CD8-positive, alpha-beta memory T cell (primary cell): ENCODE measurements at regions not wholly inside any gene's neighbourhood (a gene's known extent, or its start where the extent isn't known, plus 50 kb on each side); places are given as distances from the start of the nearest gene placed in this dataset.

ENCODE experiments used
- CTCF ChIA-PET: fragments of 350-600 bp; sonication (Branson Sonifier 250); formaldehyde crosslinking; loops from one replicate; lab custom pipeline; 2021; ENCODE audit warnings: antibody characterized with exemption; lab: Charles Lee
- POLR2A ChIA-PET: fragments of 350-600 bp; sonication (Branson Sonifier 250); formaldehyde crosslinking; loops from one replicate; lab custom pipeline; 2021; ENCODE audit warnings: antibody characterized with exemption; lab: Charles Lee
- DNase-seq, 5 donors: peaks; one replicate each; pipeline versions ENCODE4 v3.0.0 to v3.0.0-alpha.2; 2020 to 2022; ENCODE audit warnings: mixed read lengths in 1 of 5
- H3K27ac ChIP-seq: one replicate; pipeline ENCODE4 v1.7.0; 2013; ENCODE audit warnings: low read depth, mild to moderate bottlenecking, low read length, moderate library complexity
- H3K27me3 ChIP-seq: 2 replicates; pipeline ENCODE4 v1.7.0; 2013; ENCODE audit warnings: low read length, mild to moderate bottlenecking; ENCODE audit not compliant: insufficient read depth, poor library complexity, severe bottlenecking
- H3K36me3 ChIP-seq: 2 replicates; pipeline ENCODE4 v1.7.0; 2013; ENCODE audit warnings: mild to moderate bottlenecking, low read length, moderate library complexity; ENCODE audit not compliant: insufficient read depth
- H3K4me1 ChIP-seq: 2 replicates; pipeline ENCODE4 v1.7.0; 2013; ENCODE audit warnings: mild to moderate bottlenecking, low read length, moderate library complexity; ENCODE audit not compliant: insufficient read depth
- H3K4me3 ChIP-seq: 2 replicates; pipeline ENCODE4 v1.7.0; 2013; ENCODE audit warnings: mild to moderate bottlenecking, low read length
- H3K9me3 ChIP-seq: 2 replicates; pipeline ENCODE4 v1.7.0; 2013; ENCODE audit warnings: mild to moderate bottlenecking, low read length
- H3K27ac Mint-ChIP-seq, 8 donors: one replicate each; pipeline ENCODE4 v1.8.0; 2020 to 2021; ENCODE audit warnings: mixed read lengths in 8 of 8, mild to moderate bottlenecking in 6 of 8, inconsistent platforms in 3 of 8, moderate library complexity in 3 of 8
- H3K27me3 Mint-ChIP-seq, 2 donors: one replicate each; pipeline ENCODE4 v1.8.0; 2020 to 2021; ENCODE audit warnings: mixed read lengths in 2 of 2, mild to moderate bottlenecking in 1 of 2, moderate library complexity in 1 of 2
- H3K36me3 Mint-ChIP-seq, 3 donors: one replicate each; pipeline ENCODE4 v1.8.0; 2020 to 2021; ENCODE audit warnings: mixed read lengths in 3 of 3, inconsistent platforms in 1 of 3, mild to moderate bottlenecking in 1 of 3
- H3K4me1 Mint-ChIP-seq, 3 donors: one replicate each; pipeline ENCODE4 v1.8.0; 2020 to 2021; ENCODE audit warnings: mixed read lengths in 3 of 3, inconsistent platforms in 1 of 3, mild to moderate bottlenecking in 1 of 3
- H3K4me3 Mint-ChIP-seq, 7 donors: one replicate each; pipeline ENCODE4 v1.8.0; 2020 to 2021; ENCODE audit warnings: mixed read lengths in 7 of 7, mild to moderate bottlenecking in 6 of 7, moderate library complexity in 4 of 7, inconsistent platforms in 2 of 7
- H3K9me3 Mint-ChIP-seq, 5 donors: one replicate each; pipeline ENCODE4 v1.8.0; 2020 to 2022; ENCODE audit warnings: mixed read lengths in 5 of 5, mild to moderate bottlenecking in 3 of 5, moderate library complexity in 2 of 5, inconsistent platforms in 1 of 5

DNA sequence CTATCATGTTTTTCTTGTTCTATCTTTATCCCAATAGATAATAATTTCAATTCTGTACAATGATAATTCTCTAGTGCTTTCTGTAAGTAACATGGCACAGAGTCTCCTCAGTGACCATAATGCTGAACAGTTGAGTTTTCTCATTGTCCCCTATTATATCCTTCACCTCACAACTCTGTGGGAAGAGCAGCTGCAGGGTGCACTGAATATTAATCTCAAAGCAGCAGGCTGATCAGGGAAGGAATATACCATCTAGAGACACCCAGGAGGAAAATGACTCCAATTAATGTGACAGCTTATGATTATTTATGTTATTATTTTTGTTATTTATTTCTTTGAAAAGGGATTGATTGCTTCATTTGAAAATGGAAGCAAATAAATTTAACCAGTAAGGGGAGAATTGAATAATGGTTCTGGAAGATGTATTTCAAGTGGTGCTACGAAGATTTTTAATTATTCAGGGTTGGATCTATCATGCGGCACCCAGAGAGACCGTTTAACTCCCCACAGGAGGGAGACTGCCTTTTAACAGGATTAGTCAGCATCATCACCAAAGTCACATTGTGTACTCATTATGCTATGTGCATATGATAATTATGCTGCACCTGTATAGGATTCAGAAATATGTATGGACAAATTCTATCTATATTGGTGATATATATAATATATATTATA is 1015.7 kb upstream of the GOT2 start:
- H3K4me1 Mint-ChIP-seq = no peaks in the 10 kb centered on the region
- POLR2A ChIA-PET = no interaction called here
- H3K4me3 Mint-ChIP-seq = no peak overlapping the region
- Histone ChIP-seq H3K36me3 (no peaks in the 10 kb centered on the region), H3K27ac (no peak overlapping the region), H3K4me1 (no peaks in the 10 kb centered on the region), H3K9me3 (no peaks in the 10 kb centered on the region), H3K4me3 (no peak overlapping the region), H3K27me3 (no peaks in the 10 kb centered on the region)
- peaks cover 0 to 2% (median 0%) of the 10 kb centered on the region in 3 donors for H3K36me3 Mint-ChIP-seq
- no peaks in the 10 kb centered on the region for H3K27me3 Mint-ChIP-seq
- no peak overlapping the region for H3K27ac Mint-ChIP-seq
- DNase-seq = no peak
- CTCF ChIA-PET = no interaction called here
- peaks cover 11 to 31% (median 15%) of the 10 kb centered on the region in 5 donors for H3K9me3 Mint-ChIP-seq

DNA sequence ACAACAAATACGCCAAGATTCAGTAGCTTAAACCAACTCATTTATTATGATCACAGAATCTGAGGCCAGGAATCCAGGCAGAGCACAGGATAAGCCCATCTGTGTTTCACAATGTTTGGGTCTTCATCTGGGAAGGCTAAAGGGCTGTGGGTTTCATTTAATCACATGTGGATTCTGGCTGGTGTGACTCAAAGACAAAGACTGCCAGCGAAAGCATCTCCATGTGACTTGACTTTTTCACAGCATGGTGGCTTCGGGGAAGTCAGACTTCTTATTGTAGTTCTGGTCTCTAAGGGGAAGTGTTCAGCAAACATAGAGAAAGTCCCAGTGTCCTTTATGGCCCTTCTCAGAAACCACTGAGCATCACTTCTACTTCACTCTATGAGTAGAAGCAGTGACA is 1014.4 kb upstream of the GOT2 start:
- Mint-ChIP-seq H3K4me1 (no peaks in the 10 kb centered on the region), H3K27me3 (no peaks in the 10 kb centered on the region), H3K4me3 (no peak overlapping the region), H3K9me3 (peaks cover 10 to 28% (median 13%) of the 10 kb centered on the region in 5 donors), H3K27ac (no peak overlapping the region), H3K36me3 (peaks cover 0 to 2% (median 0%) of the 10 kb centered on the region in 3 donors)
- no peaks in the 10 kb centered on the region for H3K9me3 ChIP-seq
- no peaks in the 10 kb centered on the region for H3K36me3 ChIP-seq
- no peak for DNase-seq
- no peaks in the 10 kb centered on the region for H3K4me1 ChIP-seq
- CTCF ChIA-PET = no interaction called here
- H3K27me3 ChIP-seq = no peaks in the 10 kb centered on the region
- POLR2A ChIA-PET = no interaction called here
- no peak overlapping the region for H3K27ac ChIP-seq
- no peak overlapping the region for H3K4me3 ChIP-seq

DNA sequence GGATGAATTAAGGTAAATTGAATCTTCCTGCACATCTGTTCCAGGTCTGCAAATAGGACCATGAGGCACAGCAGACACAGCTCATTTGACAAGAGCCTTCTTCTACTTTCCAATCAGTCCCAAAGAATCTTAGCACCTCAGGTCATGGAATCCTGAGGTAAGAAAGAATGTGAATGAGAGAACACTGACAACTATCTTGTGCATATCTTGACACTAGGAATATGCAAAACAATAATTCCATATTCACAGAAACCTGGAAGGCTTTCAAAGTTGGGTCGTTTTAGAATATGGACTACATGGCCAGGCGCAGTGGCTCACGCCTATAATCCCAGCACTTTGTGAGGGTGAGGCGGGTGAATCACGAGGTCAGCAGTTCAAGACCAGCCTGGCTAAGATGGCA is 1009.4 kb upstream of the GOT2 start:
- Mint-ChIP-seq H3K9me3 (peaks cover 11 to 27% (median 13%) of the 10 kb centered on the region in 5 donors), H3K4me1 (no peaks in the 10 kb centered on the region), H3K27me3 (no peaks in the 10 kb centered on the region), H3K36me3 (peaks cover 0 to 2% (median 0%) of the 10 kb centered on the region in 3 donors), H3K27ac (no peak overlapping the region), H3K4me3 (no peak overlapping the region)
- POLR2A ChIA-PET = no interaction called here
- CTCF ChIA-PET = no interaction called here
- no peaks in the 10 kb centered on the region for H3K36me3 ChIP-seq
- no peak overlapping the region for H3K27ac ChIP-seq
- H3K4me3 ChIP-seq = no peak overlapping the region
- DNase-seq = no peak
- H3K4me1 ChIP-seq = no peaks in the 10 kb centered on the region
- no peaks in the 10 kb centered on the region for H3K27me3 ChIP-seq
- no peaks in the 10 kb centered on the region for H3K9me3 ChIP-seq

DNA sequence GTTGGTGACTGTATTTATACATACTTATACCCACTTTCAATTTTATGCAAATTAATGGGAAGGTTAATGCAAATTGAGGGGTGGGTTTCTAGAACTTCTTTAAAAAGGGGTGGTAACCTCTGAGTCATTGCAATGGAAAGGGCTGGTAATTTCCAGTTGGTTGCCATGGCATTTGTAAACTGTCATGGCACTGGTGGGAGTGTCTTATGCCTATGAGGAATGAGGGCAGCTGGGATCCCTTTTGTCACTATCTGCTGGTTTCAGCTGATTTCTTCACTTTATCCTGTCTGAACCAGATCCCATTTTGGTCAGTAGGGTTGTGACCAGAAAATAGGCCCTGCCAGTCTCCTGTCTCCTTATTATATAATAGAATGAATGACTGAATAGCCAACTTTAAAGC is 1006.7 kb upstream of the GOT2 start:
- Mint-ChIP-seq H3K27ac (no peak overlapping the region), H3K4me3 (no peak overlapping the region), H3K9me3 (peaks cover 9 to 37% (median 17%) of the 10 kb centered on the region in 5 donors), H3K4me1 (no peaks in the 10 kb centered on the region), H3K36me3 (no peaks in the 10 kb centered on the region), H3K27me3 (no peaks in the 10 kb centered on the region)
- Histone ChIP-seq H3K4me1 (no peaks in the 10 kb centered on the region), H3K27me3 (no peaks in the 10 kb centered on the region), H3K36me3 (no peaks in the 10 kb centered on the region), H3K4me3 (no peak overlapping the region), H3K9me3 (no peaks in the 10 kb centered on the region), H3K27ac (no peak overlapping the region)
- ChIA-PET CTCF (no interaction called here), POLR2A (no interaction called here)
- DNase-seq = no peak

DNA sequence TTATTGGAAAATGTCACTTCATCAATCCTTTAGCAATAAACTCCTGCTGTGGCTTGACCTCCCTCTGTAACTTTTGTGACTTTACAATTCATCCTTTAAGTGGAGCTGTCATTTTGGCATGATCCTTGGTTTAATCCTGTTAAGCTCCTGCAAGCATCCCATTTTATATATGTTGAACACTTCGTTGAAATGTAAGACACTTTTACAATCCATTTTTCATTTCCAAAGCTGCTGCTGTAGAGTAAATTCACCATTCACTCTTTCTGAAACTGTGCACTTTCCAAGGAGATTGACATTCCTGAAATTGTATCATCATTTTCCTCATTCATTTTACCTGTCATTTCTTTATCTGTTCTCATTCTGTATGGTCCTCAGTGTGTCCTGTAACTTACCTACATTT is 1003.2 kb upstream of the GOT2 start:
- Mint-ChIP-seq H3K27ac (no peak overlapping the region), H3K9me3 (peaks cover 6 to 26% (median 22%) of the 10 kb centered on the region in 5 donors), H3K27me3 (no peaks in the 10 kb centered on the region), H3K4me3 (no peak overlapping the region), H3K36me3 (no peaks in the 10 kb centered on the region), H3K4me1 (no peaks in the 10 kb centered on the region)
- H3K36me3 ChIP-seq = no peaks in the 10 kb centered on the region
- no peak overlapping the region for H3K27ac ChIP-seq
- H3K9me3 ChIP-seq = no peaks in the 10 kb centered on the region
- no peak overlapping the region for H3K4me3 ChIP-seq
- H3K4me1 ChIP-seq = no peaks in the 10 kb centered on the region
- ChIA-PET CTCF (no interaction called here), POLR2A (no interaction called here)
- no peaks in the 10 kb centered on the region for H3K27me3 ChIP-seq
- DNase-seq = no peak

DNA sequence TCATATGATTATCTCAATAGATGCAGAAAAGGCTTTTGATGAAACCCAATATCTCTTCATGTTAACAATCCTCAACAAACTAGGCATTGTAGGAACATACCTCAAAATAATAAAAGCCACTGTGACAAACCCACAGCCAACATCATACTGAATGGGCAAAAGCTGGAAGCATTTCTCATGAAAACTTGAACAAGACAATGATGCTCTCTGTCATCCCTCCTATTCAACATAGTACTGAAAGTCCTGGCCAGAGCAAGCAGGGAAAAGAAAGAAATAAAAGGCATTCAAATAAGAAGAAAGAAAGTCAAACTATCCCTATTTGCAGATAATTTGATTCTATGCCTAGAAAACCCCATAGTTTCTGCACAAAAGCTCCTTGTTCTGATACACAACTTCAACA is 999.2 kb upstream of the GOT2 start:
- Histone ChIP-seq H3K4me3 (no peak overlapping the region), H3K4me1 (no peaks in the 10 kb centered on the region), H3K9me3 (no peaks in the 10 kb centered on the region), H3K27me3 (no peaks in the 10 kb centered on the region), H3K36me3 (no peaks in the 10 kb centered on the region), H3K27ac (no peak overlapping the region)
- CTCF ChIA-PET = no interaction called here
- Mint-ChIP-seq H3K9me3 (peaks cover 10 to 38% (median 27%) of the 10 kb centered on the region in 5 donors), H3K27me3 (no peaks in the 10 kb centered on the region), H3K4me1 (no peaks in the 10 kb centered on the region), H3K4me3 (no peak overlapping the region), H3K27ac (no peak overlapping the region), H3K36me3 (no peaks in the 10 kb centered on the region)
- no peak for DNase-seq
- POLR2A ChIA-PET = no interaction called here

DNA sequence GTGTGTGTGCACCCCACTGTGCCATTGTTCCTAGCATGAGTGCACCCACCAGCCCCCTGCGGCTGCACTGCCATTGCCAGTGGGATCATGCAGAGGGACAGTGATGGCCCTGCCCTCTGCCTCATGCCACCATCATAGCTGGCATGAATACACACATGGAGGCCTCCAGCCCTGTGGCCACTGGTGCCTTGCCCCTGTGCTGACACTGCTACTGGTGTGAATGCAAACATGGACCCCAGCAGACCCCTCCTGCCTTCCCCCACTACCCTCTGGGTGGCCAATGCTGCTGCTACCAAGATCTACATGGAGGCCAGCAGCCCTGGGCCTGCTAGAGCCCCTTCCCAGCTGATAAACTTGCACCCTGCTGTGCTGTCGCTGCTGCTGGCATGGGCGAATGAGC is 995.5 kb upstream of the GOT2 start:
- no peaks in the 10 kb centered on the region for H3K27me3 Mint-ChIP-seq
- H3K4me3 Mint-ChIP-seq = no peak overlapping the region
- no peaks in the 10 kb centered on the region for H3K4me1 Mint-ChIP-seq
- Histone ChIP-seq H3K27ac (no peak overlapping the region), H3K36me3 (no peaks in the 10 kb centered on the region), H3K4me1 (no peaks in the 10 kb centered on the region), H3K9me3 (no peaks in the 10 kb centered on the region), H3K4me3 (no peak overlapping the region), H3K27me3 (no peaks in the 10 kb centered on the region)
- H3K9me3 Mint-ChIP-seq = peaks cover 16 to 34% (median 26%) of the 10 kb centered on the region in 5 donors
- ChIA-PET POLR2A (no interaction called here), CTCF (no interaction called here)
- no peak for DNase-seq
- H3K27ac Mint-ChIP-seq = no peak overlapping the region
- peaks cover 0 to 1% (median 0%) of the 10 kb centered on the region in 3 donors for H3K36me3 Mint-ChIP-seq

DNA sequence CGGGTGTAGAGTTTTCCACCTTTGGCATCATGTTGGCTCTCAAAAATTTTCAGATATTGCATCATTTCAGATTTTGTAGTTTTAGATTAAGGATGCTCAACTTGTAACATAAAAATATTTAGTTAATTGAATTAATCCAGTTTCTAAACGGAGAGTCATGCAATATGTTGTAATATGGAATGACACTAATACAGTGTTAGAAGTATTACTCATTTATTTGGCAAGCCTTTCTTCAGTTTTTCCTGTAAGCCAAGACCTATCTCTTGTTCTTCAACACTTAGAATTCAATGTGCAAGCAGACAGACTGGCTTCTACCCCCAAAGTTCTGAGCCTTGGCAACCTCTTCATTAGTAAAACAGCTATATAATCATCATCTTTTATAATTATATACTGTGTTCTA is 985.0 kb upstream of the GOT2 start:
- H3K27me3 ChIP-seq = no peaks in the 10 kb centered on the region
- ChIA-PET CTCF (no interaction called here), POLR2A (no interaction called here)
- H3K4me1 ChIP-seq = no peaks in the 10 kb centered on the region
- Mint-ChIP-seq H3K27ac (no peak overlapping the region), H3K27me3 (no peaks in the 10 kb centered on the region), H3K4me3 (no peak overlapping the region), H3K4me1 (no peaks in the 10 kb centered on the region), H3K9me3 (peaks cover 0 to 27% (median 3%) of the 10 kb centered on the region in 5 donors), H3K36me3 (no peaks in the 10 kb centered on the region)
- no peaks in the 10 kb centered on the region for H3K9me3 ChIP-seq
- no peaks in the 10 kb centered on the region for H3K36me3 ChIP-seq
- H3K4me3 ChIP-seq = no peak overlapping the region
- DNase-seq = no peak
- H3K27ac ChIP-seq = no peak overlapping the region
